HCT116 (cell line): ENCODE measurements at regions not wholly inside any gene's neighbourhood (a gene's known extent, or its start where the extent isn't known, plus 50 kb on each side); places are given as distances from the start of the nearest gene placed in this dataset.

ENCODE experiments used
- ATAC-seq: fragments of 200-7000 bp; cut with Tn5 transposase; 2 replicates; pipeline ENCODE4 v1.9.1; 2020; ENCODE audit warnings: mild to moderate bottlenecking, moderate library complexity
- BruUV-seq: library from RNA; stranded (reverse); fragments of 400-500 nt; replicated peaks from 2 replicates; lab custom pipeline; 2021; lab: Mats Ljungman, UMichigan
- CTCF ChIA-PET: fragments of 300-600 bp; sonication (Branson Sonifier 250); formaldehyde crosslinking; loops from one replicate; lab custom pipeline; 2021; ENCODE audit warnings: antibody characterized with exemption; lab: Charles Lee
- POLR2A ChIA-PET: fragments of 300-600, 350-600 bp; sonication (Branson Sonifier 250); formaldehyde crosslinking; loops from one replicate; lab custom pipeline; 2021; ENCODE audit warnings: antibody characterized with exemption; lab: Charles Lee
- RAD21 ChIA-PET, 2 experiments: fragments of 300-600 bp; sonication (Branson Sonifier 250); formaldehyde crosslinking; loops; one replicate each; lab custom pipeline; 2023; ENCODE audit warnings: low total read pairs in 2 of 2; ENCODE audit not compliant: uncharacterized antibody in 2 of 2, unreplicated experiment in 2 of 2, low non-redundant PET in 1 of 2; lab: Charles Lee
- DNase-seq: peaks from one replicate; pipeline ENCODE4 v3.0.0-alpha.2; 2010; ENCODE audit warnings: low read depth, low spot score
- H2AFZ ChIP-seq: fragments of 200-600 bp; shearing (Covaris generic), sonication (generic); 2 replicates; pipeline ENCODE4 v1.6.1; 2017; ENCODE audit warnings: low read depth, mixed run types, mixed read lengths, antibody characterized with exemption, low read length; ENCODE audit not compliant: poor library complexity, severe bottlenecking
- H3K27ac ChIP-seq: 2 replicates; pipeline ENCODE4 v1.5.1; 2012; ENCODE audit warnings: low read depth, low read length
- H3K27me3 ChIP-seq: fragments of 200-600 bp; sonication (generic); 2 replicates; pipeline ENCODE4 v1.6.1; 2016; ENCODE audit warnings: mixed run types, low read length, mixed read lengths; ENCODE audit not compliant: insufficient read depth
- H3K36me3 ChIP-seq, 2 experiments: fragments of 200-500 bp in 1 of 2; fragments of 200-600 bp in 1 of 2; sonication (Bioruptor generic) in 1 of 2; sonication (generic) in 1 of 2; 2 replicates each; pipeline versions ENCODE4 v1.5.1 to v1.6.1; 2014 to 2016; ENCODE audit warnings: low read length in 2 of 2, inconsistent platforms in 1 of 2, mixed read lengths in 1 of 2, mixed run types in 1 of 2; ENCODE audit not compliant: insufficient read depth in 2 of 2, control insufficient read depth in 1 of 2
- H3K4me1 ChIP-seq, 2 experiments: fragments of 200-600 bp in 1 of 2; sonication (generic) in 1 of 2; 2 replicates each; pipeline versions ENCODE4 v1.5.1 to v1.6.1; 2012 to 2017; ENCODE audit warnings: low read length in 2 of 2, inconsistent platforms in 1 of 2, mild to moderate bottlenecking in 1 of 2, mixed read lengths in 1 of 2, mixed run types in 1 of 2, moderate library complexity in 1 of 2; ENCODE audit not compliant: insufficient read depth in 2 of 2, control insufficient read depth in 1 of 2
- H3K4me2 ChIP-seq: fragments of 200-600 bp; sonication (generic); 2 replicates; pipeline ENCODE4 v1.6.1; 2017; ENCODE audit warnings: mixed run types, low read length, mixed read lengths
- H3K4me3 ChIP-seq, 2 experiments: fragments of 200-600 bp in 1 of 2; sonication (generic) in 1 of 2; replicated peaks in 1 of 2; 2 replicates each; pipeline ENCODE4 v1.5.1; 2011 to 2016; ENCODE audit warnings: low read length in 2 of 2, control low read depth in 1 of 2, low read depth in 1 of 2, mild to moderate bottlenecking in 1 of 2, mixed read lengths in 1 of 2, mixed run types in 1 of 2
- H3K79me2 ChIP-seq: fragments of 200-600 bp; sonication (generic); 2 replicates; pipeline ENCODE4 v1.6.1; 2017; ENCODE audit warnings: mild to moderate bottlenecking, mixed run types, low read length, moderate library complexity, mixed read lengths; ENCODE audit not compliant: insufficient read depth
- H3K9ac ChIP-seq: fragments of 200-600 bp; sonication (generic); 2 replicates; pipeline ENCODE4 v1.6.1; 2016; ENCODE audit warnings: low read length, mixed read lengths
- H3K9me2 ChIP-seq: fragments of 200-600 bp; sonication (generic), shearing (Covaris generic); 2 replicates; pipeline ENCODE4 v1.6.1; 2017; ENCODE audit warnings: mixed run types, mild to moderate bottlenecking, moderate library complexity; ENCODE audit not compliant: insufficient read depth
- H3K9me3 ChIP-seq, 2 experiments: fragments of 200-500 bp in 1 of 2; fragments of 200-600 bp in 1 of 2; sonication (Bioruptor generic) in 1 of 2; sonication (generic) in 1 of 2; 2 replicates each; pipeline ENCODE4 v1.6.1; 2014 to 2017; ENCODE audit warnings: low read length in 2 of 2, mixed read lengths in 2 of 2, inconsistent platforms in 1 of 2, low read depth in 1 of 2, mild to moderate bottlenecking in 1 of 2, mixed run types in 1 of 2, moderate library complexity in 1 of 2; ENCODE audit not compliant: control insufficient read depth in 1 of 2, insufficient read depth in 1 of 2
- H4K20me1 ChIP-seq: fragments of 200-600 bp; sonication (generic), shearing (Covaris generic); 2 replicates; pipeline ENCODE4 v1.6.1; 2017; ENCODE audit warnings: mixed run types, mild to moderate bottlenecking, moderate library complexity; ENCODE audit not compliant: insufficient read depth
- ATF3 ChIP-seq: IDR thresholded peaks from 2 replicates; pipeline ENCODE4 v1.6.1; 2012
- CBX3 ChIP-seq: IDR thresholded peaks from 2 replicates; pipeline ENCODE4 v1.6.1; 2012; ENCODE audit warnings: low read depth
- EZH2 ChIP-seq: fragments of 200-600 bp; sonication (generic); IDR thresholded peaks from 2 replicates; pipeline ENCODE4 v1.6.1; 2017; ENCODE audit warnings: antibody characterized with exemption, mixed run types
- EZH2phosphoT487 ChIP-seq: fragments of 200-600 bp; IDR thresholded peaks from 2 replicates; pipeline ENCODE4 v1.6.1; 2018; ENCODE audit warnings: antibody characterized with exemption, borderline replicate concordance
- JUND ChIP-seq: IDR thresholded peaks from 2 replicates; pipeline ENCODE4 v1.6.1; 2012
- MAX ChIP-seq: IDR thresholded peaks from 2 replicates; pipeline ENCODE4 v1.6.1; 2012
- REST ChIP-seq: IDR thresholded peaks from 2 replicates; pipeline ENCODE4 v1.6.1; 2012; ENCODE audit warnings: low read depth
- SP1 ChIP-seq: IDR thresholded peaks from 2 replicates; pipeline ENCODE4 v1.6.1; 2012; ENCODE audit warnings: low read depth
- TCF7L2 ChIP-seq: IDR thresholded peaks from 2 replicates; pipeline ENCODE4 v1.7.0; 2011; ENCODE audit warnings: borderline replicate concordance, inconsistent platforms; ENCODE audit not compliant: insufficient read depth, insufficient read length; ENCODE audit errors: extremely low read depth
- ZFX ChIP-seq: fragments of 450-650 bp; IDR thresholded peaks from 2 replicates; pipeline ENCODE4 v1.6.1; 2017
- intact Hi-C: fragments of 100-400 bp; cut with micrococcal nuclease; formaldehyde crosslinking; loops from 2 replicates; pipeline ENCODE4 v1.10.0; 2022
- TF ChIP-seq, protein P1 (sequence below): IDR thresholded peaks from 2 replicates; pipeline ENCODE4 v1.6.1; 2011; ENCODE audit warnings: mild to moderate bottlenecking, low read length, moderate library complexity; ENCODE audit not compliant: insufficient replicate concordance; ENCODE audit errors: extremely low read depth

DNA sequence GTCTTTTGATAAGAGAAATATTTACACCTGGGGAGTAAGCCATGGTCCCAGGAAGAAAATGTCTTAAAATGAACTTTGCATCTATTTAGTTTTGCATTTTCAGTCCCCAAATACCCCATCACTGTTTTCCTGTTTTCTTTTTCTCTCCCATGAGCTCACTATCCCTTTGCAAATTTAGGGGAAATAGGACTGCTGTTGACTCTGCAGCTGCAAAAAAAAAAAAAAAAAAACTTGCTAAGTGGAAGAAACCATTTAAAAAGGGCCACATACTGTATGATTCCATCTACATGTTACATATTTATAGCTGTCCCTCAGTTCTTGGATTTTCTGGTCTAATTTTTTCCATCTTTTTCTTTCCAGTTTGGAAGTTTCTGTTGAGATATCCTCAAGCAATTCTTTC, 98.2 kb upstream of the SERP2 start:
- ATAC-seq (no peak), DNase-seq (no peak)
- Histone ChIP-seq H3K79me2 (no peaks in the 10 kb centered on the region), H3K4me1 (peaks cover under 1 to 37% of the 10 kb centered on the region in 2 experiments; a peak in 3 of 4 replicates), H3K36me3 (no peaks in the 10 kb centered on the region), H3K27me3 (no peaks in the 10 kb centered on the region), H3K4me3 (no peak overlapping the region), H3K9me2 (no peaks in the 10 kb centered on the region), H3K4me2 (no peak overlapping the region), H4K20me1 (no peaks in the 10 kb centered on the region), H2AFZ (no peak overlapping the region), H3K9me3 (no peaks in the 10 kb centered on the region), H3K9ac (no peak overlapping the region), H3K27ac (no peak overlapping the region)
- intact Hi-C loops = no loop called here
- CTCF ChIA-PET = interaction anchor here (0.6 kb wide), 1 partner anchor 368 kb away, joined by 3 read pairs; no protein-coding TSS in a partner anchor
- RAD21 ChIA-PET = no interaction called here
- no TSS peak for BruUV-seq
- POLR2A ChIA-PET = interaction anchor here (1.0 to 1.7 kb wide), 2 partner anchors 161 to 162 kb away, joined by 3 to 6 read pairs; no protein-coding TSS in a partner anchor
- no peak for TF ChIP-seq TCF7L2
- TF ChIP-seq EZH2 = no peak
- TF ChIP-seq MAX = no peak
- TF ChIP-seq EZH2phosphoT487 = no peak
- no peak for TF ChIP-seq ATF3
- TF ChIP-seq SP1 = no peak

GRCh38 chr13:44276061-44276460, 97.6 kb upstream of the SERP2 start:
- intact Hi-C loops = no loop called here
- RAD21 ChIA-PET = no interaction called here

More at GRCh38 chr13:44276061-44276460, 97.6 kb upstream of the SERP2 start:
- Histone ChIP-seq H3K27ac (no peak overlapping the region), H3K4me1 (peaks cover 8 to 37% of the 10 kb centered on the region in 2 experiments), H3K9ac (no peak overlapping the region), H3K36me3 (no peaks in the 10 kb centered on the region), H3K27me3 (no peaks in the 10 kb centered on the region), H2AFZ (no peak overlapping the region), H4K20me1 (no peaks in the 10 kb centered on the region), H3K4me2 (no peak overlapping the region), H3K9me3 (no peaks in the 10 kb centered on the region), H3K79me2 (no peaks in the 10 kb centered on the region), H3K4me3 (no peak overlapping the region), H3K9me2 (no peaks in the 10 kb centered on the region)
- no TSS peak for BruUV-seq
- ChIA-PET POLR2A (interaction anchor here (1.0 kb wide), 1 partner anchor 161 kb away, joined by 3 read pairs; no protein-coding TSS in a partner anchor), CTCF (no interaction called here)
- DNase-seq (no peak), ATAC-seq (no peak)
- TF ChIP-seq ATF3 (no peak), ZFX (no peak), CBX3 (no peak), REST (no peak), TCF7L2 (no peak), JUND (no peak), SP1 (no peak), EZH2 (no peak)
- TF ChIP-seq, protein P1, sequence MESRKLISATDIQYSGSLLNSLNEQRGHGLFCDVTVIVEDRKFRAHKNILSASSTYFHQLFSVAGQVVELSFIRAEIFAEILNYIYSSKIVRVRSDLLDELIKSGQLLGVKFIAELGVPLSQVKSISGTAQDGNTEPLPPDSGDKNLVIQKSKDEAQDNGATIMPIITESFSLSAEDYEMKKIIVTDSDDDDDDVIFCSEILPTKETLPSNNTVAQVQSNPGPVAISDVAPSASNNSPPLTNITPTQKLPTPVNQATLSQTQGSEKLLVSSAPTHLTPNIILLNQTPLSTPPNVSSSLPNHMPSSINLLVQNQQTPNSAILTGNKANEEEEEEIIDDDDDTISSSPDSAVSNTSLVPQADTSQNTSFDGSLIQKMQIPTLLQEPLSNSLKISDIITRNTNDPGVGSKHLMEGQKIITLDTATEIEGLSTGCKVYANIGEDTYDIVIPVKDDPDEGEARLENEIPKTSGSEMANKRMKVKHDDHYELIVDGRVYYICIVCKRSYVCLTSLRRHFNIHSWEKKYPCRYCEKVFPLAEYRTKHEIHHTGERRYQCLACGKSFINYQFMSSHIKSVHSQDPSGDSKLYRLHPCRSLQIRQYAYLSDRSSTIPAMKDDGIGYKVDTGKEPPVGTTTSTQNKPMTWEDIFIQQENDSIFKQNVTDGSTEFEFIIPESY = no peak
